Kidney epithelial cell (primary cell): ENCODE measurements at regions not wholly inside any gene's neighbourhood (a gene's known extent, or its start where the extent isn't known, plus 50 kb on each side); places are given as distances from the start of the nearest gene placed in this dataset.
"Not testable (repeated sequence)": the region's sequence is repeated elsewhere in the genome, so short reads cannot be mapped to it uniquely, and the experiment has no call there.

Source experiments
- DNase-seq: peaks from one replicate; pipeline ENCODE4 v3.0.0-alpha.2; 2010; ENCODE audit warnings: low read depth
- H3K27me3 ChIP-seq: 2 replicates; pipeline ENCODE4 v1.6.0; 2011; ENCODE audit warnings: low read length; ENCODE audit not compliant: control insufficient read depth, insufficient read depth
- H3K36me3 ChIP-seq: 2 replicates; pipeline ENCODE4 v1.5.1; 2011; ENCODE audit warnings: low read length; ENCODE audit not compliant: control insufficient read depth, insufficient read depth
- H3K4me3 ChIP-seq: 2 replicates; pipeline ENCODE4 v1.5.1; 2011; ENCODE audit warnings: low read depth, mild to moderate bottlenecking, control low read depth, low read length
- CTCF ChIP-seq: IDR thresholded peaks from 2 replicates; pipeline ENCODE4 v1.5.1; 2011; ENCODE audit warnings: mild to moderate bottlenecking, moderate library complexity, low read length, control low read depth, inconsistent platforms; ENCODE audit not compliant: insufficient read depth, poor library complexity, severe bottlenecking

GRCh38 chr12:82300611-82301010, 57.6 kb downstream of the CCDC59 start:
- TF ChIP-seq CTCF = no peak
- DNase-seq = no peak
- no peaks in the 10 kb centered on the region for H3K27me3 ChIP-seq
- no peak overlapping the region for H3K4me3 ChIP-seq
- H3K36me3 ChIP-seq = no peaks in the 10 kb centered on the region

- Histone ChIP-seq H3K36me3 (no peaks in the 10 kb centered on the region), H3K27me3 (no peaks in the 10 kb centered on the region), H3K4me3 (no peak overlapping the region)
- no peak for TF ChIP-seq CTCF
- peak; percentile 41 for DNase-seq
Observed at GRCh38 chr12:82299319-82300025, 58.7 kb downstream of the CCDC59 start.

- no peak for TF ChIP-seq CTCF
- Histone ChIP-seq H3K27me3 (no peaks in the 10 kb centered on the region), H3K36me3 (no peaks in the 10 kb centered on the region), H3K4me3 (no peak overlapping the region)
- DNase-seq = no peak
Observed at GRCh38 chr12:82290415-82290814, 67.8 kb downstream of the CCDC59 start.

- DNase-seq, H3K4me3 ChIP-seq, H3K36me3 ChIP-seq, H3K27me3 ChIP-seq: not testable (repeated sequence)
Observed at GRCh38 chr12:82281335-82281734, 76.9 kb downstream of the CCDC59 start.

GRCh38 chr12:82279536-82280058, 78.6 kb downstream of the CCDC59 start:
- no peak for DNase-seq
- Histone ChIP-seq H3K27me3 (no peaks in the 10 kb centered on the region), H3K4me3 (no peak overlapping the region), H3K36me3 (no peaks in the 10 kb centered on the region)
- no peak for TF ChIP-seq CTCF

GRCh38 chr12:82277582-82277981, 80.6 kb downstream of the CCDC59 start:
- no peak for DNase-seq
- no peaks in the 10 kb centered on the region for H3K36me3 ChIP-seq
- H3K27me3 ChIP-seq = no peaks in the 10 kb centered on the region
- TF ChIP-seq CTCF = no peak
- no peak overlapping the region for H3K4me3 ChIP-seq
